Liver (tissue), 3 donors: ENCODE measurements at regions not wholly inside any gene's neighbourhood (a gene's known extent, or its start where the extent isn't known, plus 50 kb on each side); places are given as distances from the start of the nearest gene placed in this dataset.

Source experiments
- HNF4A ChIP-seq, 2 donors: conservative IDR thresholded peaks; 2 replicates each; pipeline ENCODE4 v1.6.1; 2016; ENCODE audit warnings: antibody characterized with exemption in 2 of 2, mild to moderate bottlenecking in 2 of 2
- TF ChIP-seq, protein P1 (sequence below): fragments of 150-350 bp; IDR thresholded peaks from 2 replicates; pipeline ENCODE4 v1.5.1; 2017; ENCODE audit warnings: improper control_type of control experiment, low read depth, low read length; ENCODE audit not compliant: missing input control
- donor health status: healthy.
- donor health status: healthy.

GRCh38 chr5:6181147-6181729 lies 197.1 kb downstream of the MED10 start:
- TF ChIP-seq, protein P1, sequence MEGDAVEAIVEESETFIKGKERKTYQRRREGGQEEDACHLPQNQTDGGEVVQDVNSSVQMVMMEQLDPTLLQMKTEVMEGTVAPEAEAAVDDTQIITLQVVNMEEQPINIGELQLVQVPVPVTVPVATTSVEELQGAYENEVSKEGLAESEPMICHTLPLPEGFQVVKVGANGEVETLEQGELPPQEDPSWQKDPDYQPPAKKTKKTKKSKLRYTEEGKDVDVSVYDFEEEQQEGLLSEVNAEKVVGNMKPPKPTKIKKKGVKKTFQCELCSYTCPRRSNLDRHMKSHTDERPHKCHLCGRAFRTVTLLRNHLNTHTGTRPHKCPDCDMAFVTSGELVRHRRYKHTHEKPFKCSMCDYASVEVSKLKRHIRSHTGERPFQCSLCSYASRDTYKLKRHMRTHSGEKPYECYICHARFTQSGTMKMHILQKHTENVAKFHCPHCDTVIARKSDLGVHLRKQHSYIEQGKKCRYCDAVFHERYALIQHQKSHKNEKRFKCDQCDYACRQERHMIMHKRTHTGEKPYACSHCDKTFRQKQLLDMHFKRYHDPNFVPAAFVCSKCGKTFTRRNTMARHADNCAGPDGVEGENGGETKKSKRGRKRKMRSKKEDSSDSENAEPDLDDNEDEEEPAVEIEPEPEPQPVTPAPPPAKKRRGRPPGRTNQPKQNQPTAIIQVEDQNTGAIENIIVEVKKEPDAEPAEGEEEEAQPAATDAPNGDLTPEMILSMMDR = no peak
- TF ChIP-seq HNF4A (conservative IDR thresholded peaks at IDR 0.05) = no peak
